ENCODE measurements at regions not wholly inside any gene's neighbourhood (a gene's known extent, or its start where the extent isn't known, plus 50 kb on each side); places are given as distances from the start of the nearest gene placed in this dataset.

DNA sequence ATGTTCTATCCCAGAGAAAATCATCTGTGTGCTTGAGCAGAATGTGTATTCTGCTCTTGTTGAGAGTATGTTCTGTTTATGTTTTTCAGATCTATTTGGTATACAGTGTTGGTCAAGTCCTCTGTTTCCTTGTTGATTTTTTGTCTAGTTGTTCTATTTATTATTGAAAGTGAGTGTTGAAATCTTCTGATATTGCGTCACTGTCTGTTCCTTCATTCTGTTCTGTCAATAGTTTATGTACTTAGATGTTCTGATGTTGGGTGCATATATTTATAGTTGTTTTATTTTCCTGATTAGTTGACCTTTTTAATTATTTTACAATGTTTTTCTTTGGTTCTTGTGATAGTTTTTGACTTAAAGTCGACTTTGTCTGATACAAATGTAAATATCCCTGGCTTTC is 458.7 kb upstream of the HSF2 start:
- TF ChIP-seq NFE2L1 (CRISPR knock-in tag; IDR thresholded peaks at IDR 0.05; ENCODE audit: borderline replicate concordance) (no peak), EZH2 (conservative IDR thresholded peaks at IDR 0.05; ENCODE audit: low read depth, low read length) (no peak), ZNF12 (CRISPR knock-in tag; IDR thresholded peaks at IDR 0.05) (no peak), ZNF251 (CRISPR knock-in tag; IDR thresholded peaks at IDR 0.05) (no peak), SOX13 (IDR thresholded peaks at IDR 0.05) (no peak), SOX13 (CRISPR knock-in tag; conservative IDR thresholded peaks at IDR 0.05 in 1 of 2, IDR thresholded peaks at IDR 0.05 in 1 of 2) (no peak)
- TF ChIP-seq, protein P1, sequence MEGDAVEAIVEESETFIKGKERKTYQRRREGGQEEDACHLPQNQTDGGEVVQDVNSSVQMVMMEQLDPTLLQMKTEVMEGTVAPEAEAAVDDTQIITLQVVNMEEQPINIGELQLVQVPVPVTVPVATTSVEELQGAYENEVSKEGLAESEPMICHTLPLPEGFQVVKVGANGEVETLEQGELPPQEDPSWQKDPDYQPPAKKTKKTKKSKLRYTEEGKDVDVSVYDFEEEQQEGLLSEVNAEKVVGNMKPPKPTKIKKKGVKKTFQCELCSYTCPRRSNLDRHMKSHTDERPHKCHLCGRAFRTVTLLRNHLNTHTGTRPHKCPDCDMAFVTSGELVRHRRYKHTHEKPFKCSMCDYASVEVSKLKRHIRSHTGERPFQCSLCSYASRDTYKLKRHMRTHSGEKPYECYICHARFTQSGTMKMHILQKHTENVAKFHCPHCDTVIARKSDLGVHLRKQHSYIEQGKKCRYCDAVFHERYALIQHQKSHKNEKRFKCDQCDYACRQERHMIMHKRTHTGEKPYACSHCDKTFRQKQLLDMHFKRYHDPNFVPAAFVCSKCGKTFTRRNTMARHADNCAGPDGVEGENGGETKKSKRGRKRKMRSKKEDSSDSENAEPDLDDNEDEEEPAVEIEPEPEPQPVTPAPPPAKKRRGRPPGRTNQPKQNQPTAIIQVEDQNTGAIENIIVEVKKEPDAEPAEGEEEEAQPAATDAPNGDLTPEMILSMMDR (CRISPR knock-in tag; IDR thresholded peaks at IDR 0.05) = no peak
